Panc1 (cell line): ENCODE measurements at regions not wholly inside any gene's neighbourhood (a gene's known extent, or its start where the extent isn't known, plus 50 kb on each side); places are given as distances from the start of the nearest gene placed in this dataset.

Source experiments
- ATAC-seq: fragments of 200-7000 bp; cut with Tn5 transposase; 2 replicates; pipeline ENCODE4 v1.9.1; 2020; ENCODE audit warnings: mild to moderate bottlenecking, moderate library complexity
- BruUV-seq: library from RNA; stranded (reverse); fragments of 400-500 nt; replicated peaks from 2 replicates; lab custom pipeline; 2021; lab: Mats Ljungman, UMichigan
- CTCF ChIA-PET: fragments of 300-600 bp; sonication (Branson Sonifier 250); formaldehyde crosslinking; loops from one replicate; lab custom pipeline; 2022; ENCODE audit warnings: antibody characterized with exemption; lab: Charles Lee
- POLR2A ChIA-PET: fragments of 300-600 bp; sonication (Branson Sonifier 250); formaldehyde crosslinking; loops from one replicate; lab custom pipeline; 2022; ENCODE audit warnings: antibody characterized with exemption; lab: Charles Lee
- DNase-seq: peaks from one replicate; pipeline ENCODE4 v3.0.0-alpha.2; 2010; ENCODE audit warnings: low read depth, low spot score
- H3K27ac ChIP-seq: 2 replicates; pipeline ENCODE4 v1.5.1; 2011; ENCODE audit warnings: mild to moderate bottlenecking, low read length, inconsistent platforms
- H3K27me3 ChIP-seq: fragments of 200-500 bp; sonication (Bioruptor generic); 2 replicates; pipeline ENCODE4 v1.6.0; 2014; ENCODE audit warnings: low read length, inconsistent platforms; ENCODE audit not compliant: control insufficient read depth, insufficient read depth
- H3K36me3 ChIP-seq: fragments of 200-500 bp; sonication (Bioruptor generic); 2 replicates; pipeline ENCODE4 v1.5.1; 2014; ENCODE audit warnings: inconsistent platforms, mild to moderate bottlenecking, low read length, moderate library complexity; ENCODE audit not compliant: control insufficient read depth, insufficient read depth
- H3K4me1 ChIP-seq: 2 replicates; pipeline ENCODE4 v1.5.1; 2011; ENCODE audit warnings: inconsistent platforms, mild to moderate bottlenecking, low read length, moderate library complexity; ENCODE audit not compliant: control insufficient read depth, insufficient read depth
- H3K4me3 ChIP-seq, 2 experiments: 2 replicates each; pipeline ENCODE4 v1.5.1; 2011 to 2012; ENCODE audit warnings: low read depth in 2 of 2, low read length in 2 of 2, mild to moderate bottlenecking in 2 of 2, inconsistent platforms in 1 of 2, moderate library complexity in 1 of 2
- H3K9me3 ChIP-seq: fragments of 200-500 bp; sonication (Bioruptor generic); 2 replicates; pipeline ENCODE4 v1.5.1; 2014; ENCODE audit warnings: low read depth, mild to moderate bottlenecking, inconsistent platforms, low read length, moderate library complexity; ENCODE audit not compliant: control insufficient read depth, insufficient read depth
- CTCF ChIP-seq: fragments of 450-650 bp; IDR thresholded peaks from 2 replicates; pipeline ENCODE4 v1.5.1; 2017; ENCODE audit warnings: mild to moderate bottlenecking
- POLR2AphosphoS5 ChIP-seq: IDR thresholded peaks from 2 replicates; pipeline ENCODE4 v1.6.1; 2012; ENCODE audit warnings: mild to moderate bottlenecking, low read depth, low read length, moderate library complexity
- REST ChIP-seq, 2 experiments: IDR thresholded peaks; 2 replicates each; pipeline ENCODE4 v1.6.1; 2011 to 2012; ENCODE audit warnings: low read depth in 2 of 2, control low read depth in 1 of 2, low read length in 1 of 2, mild to moderate bottlenecking in 1 of 2, moderate library complexity in 1 of 2; ENCODE audit not compliant: insufficient read depth in 1 of 2
- SIN3A ChIP-seq: IDR thresholded peaks from 2 replicates; pipeline ENCODE4 v1.6.1; 2012; ENCODE audit warnings: low read depth, mild to moderate bottlenecking, low read length, moderate library complexity, borderline replicate concordance; ENCODE audit not compliant: insufficient read depth
- TCF7L2 ChIP-seq: IDR thresholded peaks from 2 replicates; pipeline ENCODE4 v1.6.1; 2011; ENCODE audit warnings: mild to moderate bottlenecking, low read depth, low read length, inconsistent platforms
- in situ Hi-C: cut with HindIII; loops from 2 replicates; pipeline ENCODE4 v1.10.0; 2016; ENCODE audit warnings: low sequenced_read_pairs, low pct_unique_long_range_greater_than_20kb
- intact Hi-C: fragments of 100-400 bp; cut with micrococcal nuclease; formaldehyde crosslinking; loops from one replicate; pipeline ENCODE4 v1.10.0; 2022; ENCODE audit not compliant: unreplicated experiment

- CTCF ChIA-PET, result no interaction called here
- H3K4me3 ChIP-seq, result no peak overlapping the region
- no peaks in the 10 kb centered on the region for H3K9me3 ChIP-seq
- in situ Hi-C loops (no loop called here), intact Hi-C loops (no loop called here)
- no peak overlapping the region for H3K27ac ChIP-seq
- H3K36me3 ChIP-seq, result no peaks in the 10 kb centered on the region
- TF ChIP-seq TCF7L2 (no peak), POLR2AphosphoS5 (no peak), REST (IDR thresholded peaks at IDR 0.05; ENCODE audit: insufficient read depth in 1 of 2, low read depth in 2 of 2, low read length in 1 of 2) (no peak), SIN3A (no peak), CTCF (no peak)
- no peaks in the 10 kb centered on the region for H3K4me1 ChIP-seq
- ATAC-seq, result no peak
- POLR2A ChIA-PET, result no interaction called here
- no peaks in the 10 kb centered on the region; the same call in 1 of the 2 replicates for H3K27me3 ChIP-seq
- DNase-seq, result no peak
- BruUV-seq, result no TSS peak
Observed at GRCh38 chr2:104408266-104408665, 445.6 kb upstream of the POU3F3 start.

- Histone ChIP-seq H3K27ac (no peak overlapping the region), H3K9me3 (no peaks in the 10 kb centered on the region), H3K4me1 (no peaks in the 10 kb centered on the region), H3K36me3 (no peaks in the 10 kb centered on the region), H3K27me3 (no peaks in the 10 kb centered on the region; the same call in 1 of the 2 replicates), H3K4me3 (no peak overlapping the region)
- ChIA-PET POLR2A (interaction anchor here (0.6 kb wide), 1 partner anchor 335 kb away, joined by 3 read pairs; no protein-coding TSS in a partner anchor), CTCF (no interaction called here)
- intact Hi-C loops, result loop anchor here (10.0 kb wide), 1 partner anchor 455 kb away; no protein-coding TSS in a partner anchor
- no peak for DNase-seq
- in situ Hi-C loops, result no loop called here
- TF ChIP-seq TCF7L2, result no peak
- no peak for TF ChIP-seq CTCF
- no peak for TF ChIP-seq POLR2AphosphoS5
- BruUV-seq, result no TSS peak
- no peak for ATAC-seq
Observed at GRCh38 chr2:104410136-104410535, 443.8 kb upstream of the POU3F3 start.
